Fibroblast of the aortic adventitia (primary cell): ENCODE measurements at regions not wholly inside any gene's neighbourhood (a gene's known extent, or its start where the extent isn't known, plus 50 kb on each side); places are given as distances from the start of the nearest gene placed in this dataset.
"Not testable (repeated sequence)": the region's sequence is repeated elsewhere in the genome, so short reads cannot be mapped to it uniquely, and the experiment has no call there.

Experiments
- DNase-seq: peaks from one replicate; pipeline ENCODE4 v3.0.0-alpha.2; 2010; ENCODE audit warnings: low read depth
- H3K4me3 ChIP-seq: 2 replicates; pipeline ENCODE4 v1.5.1; 2011; ENCODE audit warnings: low read depth, mild to moderate bottlenecking, control low read depth, low read length, moderate library complexity
- TF ChIP-seq, protein P1 (sequence below): IDR thresholded peaks from 2 replicates; pipeline ENCODE4 v1.5.1; 2011; ENCODE audit warnings: mild to moderate bottlenecking, low read length, control low read depth, inconsistent platforms; ENCODE audit not compliant: insufficient read depth

GRCh38 chr5:143918961-143919360, 107.0 kb downstream of the HMHB1 start:
- no peak for DNase-seq
- H3K4me3 ChIP-seq, result no peak overlapping the region
- TF ChIP-seq, protein P1, sequence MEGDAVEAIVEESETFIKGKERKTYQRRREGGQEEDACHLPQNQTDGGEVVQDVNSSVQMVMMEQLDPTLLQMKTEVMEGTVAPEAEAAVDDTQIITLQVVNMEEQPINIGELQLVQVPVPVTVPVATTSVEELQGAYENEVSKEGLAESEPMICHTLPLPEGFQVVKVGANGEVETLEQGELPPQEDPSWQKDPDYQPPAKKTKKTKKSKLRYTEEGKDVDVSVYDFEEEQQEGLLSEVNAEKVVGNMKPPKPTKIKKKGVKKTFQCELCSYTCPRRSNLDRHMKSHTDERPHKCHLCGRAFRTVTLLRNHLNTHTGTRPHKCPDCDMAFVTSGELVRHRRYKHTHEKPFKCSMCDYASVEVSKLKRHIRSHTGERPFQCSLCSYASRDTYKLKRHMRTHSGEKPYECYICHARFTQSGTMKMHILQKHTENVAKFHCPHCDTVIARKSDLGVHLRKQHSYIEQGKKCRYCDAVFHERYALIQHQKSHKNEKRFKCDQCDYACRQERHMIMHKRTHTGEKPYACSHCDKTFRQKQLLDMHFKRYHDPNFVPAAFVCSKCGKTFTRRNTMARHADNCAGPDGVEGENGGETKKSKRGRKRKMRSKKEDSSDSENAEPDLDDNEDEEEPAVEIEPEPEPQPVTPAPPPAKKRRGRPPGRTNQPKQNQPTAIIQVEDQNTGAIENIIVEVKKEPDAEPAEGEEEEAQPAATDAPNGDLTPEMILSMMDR, result no peak

GRCh38 chr5:143920772-143921171, 108.8 kb downstream of the HMHB1 start:
- DNase-seq, result peak; percentile 56

GRCh38 chr5:143921525-143922311, 109.8 kb downstream of the HMHB1 start:
- no peak overlapping the region for H3K4me3 ChIP-seq
- TF ChIP-seq, protein P1, result no peak
- peak; percentile 97 for DNase-seq

More at GRCh38 chr5:143920772-143921171, 108.8 kb downstream of the HMHB1 start:
- no peak overlapping the region for H3K4me3 ChIP-seq
- TF ChIP-seq, protein P1, result no peak

DNA sequence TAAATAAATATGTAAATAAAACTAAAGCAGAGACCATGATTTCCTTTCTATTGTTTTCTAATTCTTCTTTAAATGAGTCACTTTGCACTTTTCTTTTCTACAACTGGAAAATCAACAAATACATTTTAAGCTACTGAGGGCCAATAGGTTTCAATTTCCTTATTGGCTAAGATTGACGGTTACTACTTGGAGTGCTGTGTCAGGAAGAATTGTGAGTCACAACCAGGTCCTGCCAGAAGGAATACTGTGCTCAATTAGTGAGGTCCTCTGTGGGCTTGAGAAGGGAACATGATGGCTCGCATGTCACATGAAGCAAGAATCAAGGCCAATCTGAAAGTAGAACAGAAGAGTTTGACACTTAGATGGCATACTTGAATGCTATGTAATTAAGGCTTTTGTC, 110.8 kb downstream of the HMHB1 start:
- TF ChIP-seq, protein P1, result no peak
- peak; percentile 66 for DNase-seq
- H3K4me3 ChIP-seq, result no peak overlapping the region

DNA sequence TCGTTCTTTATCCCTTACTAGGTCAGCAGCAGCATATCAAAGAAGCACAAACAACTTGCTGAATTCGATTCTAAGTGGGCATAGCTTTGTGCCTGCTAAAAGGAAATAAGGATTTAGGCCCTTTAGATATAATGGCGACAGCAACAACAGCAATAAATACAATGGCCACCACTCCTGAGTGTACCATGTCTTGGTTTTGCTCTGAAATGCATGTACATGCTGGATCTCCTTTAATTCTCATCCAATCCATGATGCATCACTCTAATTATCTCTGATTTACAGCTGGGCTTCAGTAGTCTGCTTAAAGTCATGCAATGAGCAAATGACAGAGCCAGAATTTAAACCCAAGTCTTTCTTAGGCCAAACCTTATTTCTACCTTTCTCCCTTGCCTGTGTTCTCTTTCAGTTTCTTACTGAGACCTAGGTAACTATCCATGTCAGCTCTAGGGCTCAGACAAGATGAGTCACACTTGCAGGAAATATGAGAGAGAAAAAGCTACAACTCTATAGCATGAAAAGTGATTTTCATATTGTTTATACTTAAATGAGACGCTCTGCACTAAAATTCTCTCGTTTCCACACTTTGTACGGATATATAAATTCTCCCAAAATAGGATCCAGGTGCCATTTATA, 111.8 kb downstream of the HMHB1 start:
- H3K4me3 ChIP-seq, result no peak overlapping the region
- TF ChIP-seq, protein P1, result no peak
- peak; percentile 42 for DNase-seq

DNA sequence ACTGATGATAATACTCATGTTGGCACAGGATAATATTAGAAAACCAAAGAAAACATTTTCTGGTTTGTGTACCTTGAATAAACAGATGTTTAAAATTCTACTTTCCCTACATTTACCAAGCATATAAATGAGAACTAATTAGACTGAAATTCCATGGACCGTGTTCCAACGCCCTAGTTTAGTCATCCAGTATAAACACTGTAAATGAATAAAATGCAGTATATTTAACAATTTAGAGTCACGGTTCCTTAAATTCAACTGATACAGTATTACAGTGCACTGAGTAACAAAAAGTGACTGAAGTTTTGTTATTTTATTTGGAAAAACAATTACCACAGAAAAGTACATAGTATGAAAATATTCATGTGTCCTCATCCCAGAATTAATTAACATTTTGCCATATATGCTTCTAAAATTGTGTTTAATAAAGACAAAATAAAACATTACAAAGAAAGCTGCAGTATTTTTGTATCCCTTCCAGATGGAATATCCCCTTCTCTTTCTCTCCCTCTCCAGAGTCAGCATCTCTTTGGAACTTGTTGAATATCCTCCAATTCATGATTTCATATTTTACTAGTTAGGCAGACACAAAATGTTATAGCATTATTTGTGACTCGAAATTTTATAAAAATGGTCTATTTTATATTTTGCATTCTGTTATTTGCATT, 112.5 kb downstream of the HMHB1 start:
- TF ChIP-seq, protein P1, result no peak
- no peak overlapping the region for H3K4me3 ChIP-seq
- no peak for DNase-seq

- not testable (repeated sequence) for DNase-seq, H3K4me3 ChIP-seq
Observed at GRCh38 chr5:143924979-143925325, 113.0 kb downstream of the HMHB1 start.
